Hepatocyte (in vitro differentiated cells): ENCODE measurements at regions not wholly inside any gene's neighbourhood (a gene's known extent, or its start where the extent isn't known, plus 50 kb on each side); places are given as distances from the start of the nearest gene placed in this dataset.

Experiments used
- DNase-seq: peaks from one replicate; pipeline ENCODE4 v3.0.0-alpha.2; 2016; ENCODE audit warnings: low spot score
- H2AFZ ChIP-seq: fragments of 200-600 bp; sonication (generic); 2 replicates; pipeline ENCODE4 v1.6.0; 2016; ENCODE audit warnings: antibody characterized with exemption, mild to moderate bottlenecking
- H3K27ac ChIP-seq: fragments of 200-600 bp; sonication (generic); 2 replicates; pipeline ENCODE4 v1.5.1; 2016; ENCODE audit warnings: mild to moderate bottlenecking
- H3K27me3 ChIP-seq: fragments of 200-600 bp; sonication (generic); 2 replicates; pipeline ENCODE4 v1.6.1; 2016
- H3K36me3 ChIP-seq: fragments of 200-600 bp; sonication (generic); replicated peaks from 2 replicates; pipeline ENCODE4 v1.5.1; 2016; ENCODE audit warnings: low read depth; ENCODE audit not compliant: insufficient read depth
- H3K4me1 ChIP-seq: fragments of 200-600 bp; sonication (generic); 2 replicates; pipeline ENCODE4 v1.5.1; 2016; ENCODE audit warnings: mild to moderate bottlenecking, moderate library complexity; ENCODE audit not compliant: insufficient read depth
- H3K4me2 ChIP-seq: fragments of 200-600 bp; sonication (generic); 2 replicates; pipeline ENCODE4 v1.6.0; 2016
- H3K4me3 ChIP-seq: fragments of 200-600 bp; sonication (generic); 2 replicates; pipeline ENCODE4 v1.5.1; 2016; ENCODE audit warnings: mild to moderate bottlenecking
- H3K79me2 ChIP-seq: fragments of 200-600 bp; sonication (generic); 2 replicates; pipeline ENCODE4 v1.6.0; 2017; ENCODE audit warnings: mild to moderate bottlenecking
- H3K9me2 ChIP-seq: fragments of 200-600 bp; sonication (generic); replicated peaks from 2 replicates; pipeline ENCODE4 v1.6.0; 2017; ENCODE audit warnings: mild to moderate bottlenecking; ENCODE audit not compliant: insufficient read depth
- H3K9me3 ChIP-seq: fragments of 200-600 bp; sonication (generic); 2 replicates; pipeline ENCODE4 v1.5.1; 2016; ENCODE audit warnings: low read depth, mild to moderate bottlenecking
- H4K20me1 ChIP-seq: fragments of 200-600 bp; sonication (generic); 2 replicates; pipeline ENCODE4 v1.6.0; 2016; ENCODE audit warnings: mild to moderate bottlenecking; ENCODE audit not compliant: insufficient read depth, poor library complexity, severe bottlenecking
- CTCF ChIP-seq: fragments of 200-600 bp; sonication (generic); IDR thresholded peaks from 2 replicates; pipeline ENCODE4 v1.5.1; 2016; ENCODE audit warnings: antibody characterized with exemption, mild to moderate bottlenecking; ENCODE audit not compliant: poor library complexity
- EZH2 ChIP-seq: fragments of 200-600 bp; sonication (generic); IDR thresholded peaks from 2 replicates; pipeline ENCODE4 v1.6.1; 2016; ENCODE audit warnings: antibody characterized with exemption, mild to moderate bottlenecking, borderline replicate concordance
- EZH2phosphoT487 ChIP-seq: fragments of 200-600 bp; sonication (generic); IDR thresholded peaks from one replicate; pipeline ENCODE4 v1.6.1; 2018; ENCODE audit warnings: antibody characterized with exemption, mild to moderate bottlenecking, low read depth, moderate library complexity; ENCODE audit not compliant: unreplicated experiment, severe bottlenecking
- WGBS: methylation state at CpG from one replicate; pipeline ENCODE4 v1.1.6; 2016; ENCODE audit warnings: low lambda C conversion rate; ENCODE audit errors: missing lambda C conversion rate; 5-methylcytosine and 5-hydroxymethylcytosine counted together

DNA sequence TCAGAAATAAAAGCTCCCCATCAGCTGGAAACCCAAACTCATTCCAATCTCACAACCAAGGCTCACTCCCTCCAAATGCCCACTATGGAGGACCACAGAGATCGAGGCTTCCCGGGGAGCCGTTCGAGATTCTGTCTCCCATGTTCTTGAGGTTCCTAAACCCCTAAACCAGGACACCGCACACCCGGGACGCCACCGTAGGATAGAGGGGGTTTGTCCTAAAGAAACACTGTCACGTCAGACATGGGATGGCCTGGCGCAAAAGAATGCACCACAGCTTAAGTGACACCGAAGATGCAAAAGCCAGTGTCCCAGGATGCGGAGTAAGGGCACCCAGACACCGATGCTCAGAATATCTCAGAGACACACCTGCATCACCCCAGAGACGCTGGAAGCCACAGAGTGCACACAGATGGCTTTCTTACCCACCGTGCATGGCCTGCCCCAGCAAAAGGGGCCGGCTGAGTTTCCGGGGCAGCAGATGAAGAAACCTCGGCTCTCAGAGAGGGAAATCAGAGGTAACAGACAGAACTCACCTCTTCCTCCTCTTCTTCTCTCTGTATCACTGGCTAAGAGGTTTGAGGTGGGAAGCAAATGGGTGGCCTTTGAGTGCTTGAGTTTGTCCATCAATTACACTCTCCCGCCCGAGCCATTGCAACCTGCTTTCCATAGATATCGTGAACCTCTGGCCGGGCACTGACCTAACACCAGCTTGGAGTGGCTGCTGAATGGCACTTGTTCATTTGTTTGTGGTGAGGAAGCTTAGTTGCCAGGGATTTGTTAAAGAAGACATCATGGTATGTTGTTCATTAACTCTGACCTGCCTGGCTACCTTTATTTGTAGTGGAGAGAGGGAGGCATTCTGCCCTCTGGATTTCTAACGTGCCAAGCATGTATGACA is 65.1 kb upstream of the TNRC6C start:
- Histone ChIP-seq H3K79me2 (no peaks in the 10 kb centered on the region), H3K9me3 (no peaks in the 10 kb centered on the region), H3K27me3 (no peaks in the 10 kb centered on the region), H4K20me1 (no peaks in the 10 kb centered on the region), H3K36me3 (no peaks in the 10 kb centered on the region), H3K4me3 (no peak overlapping the region), H3K27ac (no peak overlapping the region), H3K4me1 (no peaks in the 10 kb centered on the region), H3K4me2 (no peak overlapping the region), H2AFZ (no peak overlapping the region), H3K9me2 (no peaks in the 10 kb centered on the region)
- DNase-seq, result no peak
- 91% methylated on average over 23 of the region's 23 CpGs for WGBS
- no peak for TF ChIP-seq CTCF
- TF ChIP-seq EZH2phosphoT487, result no peak
- TF ChIP-seq EZH2, result no peak

DNA sequence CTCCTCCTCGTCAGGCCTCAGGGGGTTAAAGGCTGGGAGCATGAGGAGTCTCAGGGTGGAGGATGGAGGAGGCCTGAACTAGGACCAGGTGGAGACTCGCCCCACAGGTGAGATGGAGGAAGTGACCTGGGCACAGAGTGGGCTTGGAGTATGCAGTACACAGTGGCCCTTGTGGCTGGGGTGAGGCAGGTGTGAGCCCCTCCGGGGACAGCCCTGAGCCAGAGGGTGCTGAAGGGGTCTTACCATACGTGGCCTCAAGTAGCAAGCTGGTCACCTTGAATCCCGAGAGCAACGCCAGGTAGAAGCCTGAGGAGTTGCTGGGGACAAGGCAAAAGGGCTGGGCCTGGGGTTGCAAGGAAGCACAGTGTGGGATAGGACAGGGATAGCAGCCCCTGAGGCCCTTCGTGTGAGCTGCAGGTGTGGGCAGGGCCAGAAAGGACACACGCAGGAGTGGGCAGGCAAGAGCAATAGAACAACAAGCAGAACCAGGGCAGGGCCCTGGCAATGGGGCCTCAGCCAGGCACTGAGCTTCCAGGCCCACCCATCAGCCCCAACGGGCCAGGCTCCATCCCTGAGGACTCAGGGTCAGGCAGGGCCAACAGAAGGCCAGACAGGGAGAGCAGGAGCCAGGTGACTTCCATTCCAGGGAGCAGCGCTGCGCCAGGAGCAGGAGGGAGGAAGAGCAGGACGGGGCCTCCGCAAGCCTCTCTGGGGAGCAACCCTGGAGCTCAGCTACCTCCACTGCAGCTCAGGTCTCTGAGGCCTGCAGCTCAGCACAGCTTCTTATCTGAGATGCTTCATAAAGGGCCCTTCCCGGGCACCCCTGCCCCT is 64.2 kb upstream of the TNRC6C start:
- no peaks in the 10 kb centered on the region for H3K9me3 ChIP-seq
- no peak overlapping the region for H3K4me3 ChIP-seq
- H3K27me3 ChIP-seq, result no peaks in the 10 kb centered on the region
- H2AFZ ChIP-seq, result no peak overlapping the region
- H4K20me1 ChIP-seq, result no peaks in the 10 kb centered on the region
- H3K36me3 ChIP-seq, result no peaks in the 10 kb centered on the region
- H3K4me2 ChIP-seq, result no peak overlapping the region
- TF ChIP-seq EZH2phosphoT487, result no peak
- WGBS, result 91% methylated on average over 14 of the region's 14 CpGs
- H3K9me2 ChIP-seq, result no peaks in the 10 kb centered on the region
- DNase-seq, result no peak
- H3K27ac ChIP-seq, result no peak overlapping the region
- no peaks in the 10 kb centered on the region for H3K4me1 ChIP-seq
- H3K79me2 ChIP-seq, result no peaks in the 10 kb centered on the region

DNA sequence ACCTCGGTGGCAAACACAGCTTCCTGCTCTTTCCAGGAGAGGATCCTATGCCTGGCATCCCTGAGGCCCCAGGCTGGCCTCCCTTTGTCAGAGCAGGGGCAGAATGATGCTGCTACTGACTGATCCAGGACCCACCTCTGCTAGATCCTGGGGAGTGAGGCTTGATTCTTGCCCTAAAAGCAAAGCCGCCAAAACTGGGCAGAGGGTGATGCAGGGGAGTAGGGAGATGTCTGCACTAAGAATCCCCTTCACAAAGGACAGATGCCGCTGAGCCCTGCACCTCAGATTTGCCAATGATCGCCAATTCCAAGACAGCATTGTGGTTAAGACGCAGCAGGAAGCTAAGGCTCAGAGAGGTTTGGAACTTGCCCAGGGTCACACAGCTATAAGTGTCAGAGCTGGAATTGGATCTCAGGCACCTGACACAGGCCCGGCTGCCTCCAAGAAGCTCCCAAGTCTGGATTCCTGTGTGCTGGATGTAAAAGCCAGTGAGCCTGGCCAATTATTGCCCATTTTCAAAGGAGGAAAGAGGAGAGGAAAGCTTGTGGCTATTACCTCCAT is 60.7 kb upstream of the TNRC6C start:
- H3K27ac ChIP-seq, result no peak overlapping the region
- TF ChIP-seq CTCF (no peak), EZH2phosphoT487 (no peak), EZH2 (no peak)
- no peaks in the 10 kb centered on the region for H3K4me1 ChIP-seq
- no peak overlapping the region for H2AFZ ChIP-seq
- no peaks in the 10 kb centered on the region for H3K9me3 ChIP-seq
- no peak for DNase-seq
- no peak overlapping the region for H3K4me3 ChIP-seq
- no peaks in the 10 kb centered on the region for H3K36me3 ChIP-seq
- H4K20me1 ChIP-seq, result no peaks in the 10 kb centered on the region
- H3K27me3 ChIP-seq, result no peaks in the 10 kb centered on the region
- H3K9me2 ChIP-seq, result no peaks in the 10 kb centered on the region
- no peak overlapping the region for H3K4me2 ChIP-seq
- H3K79me2 ChIP-seq, result no peaks in the 10 kb centered on the region
- 95% methylated on average over 5 of the region's 6 CpGs for WGBS
